ENCODE measurements at regions not wholly inside any gene's neighbourhood (a gene's known extent, or its start where the extent isn't known, plus 50 kb on each side); places are given as distances from the start of the nearest gene placed in this dataset.

GRCh38 chr9:19550009-19550408 is 141.2 kb downstream of the ACER2 start:
- no peak overlapping the region for H4K8ac ChIP-seq (replicated peaks; ENCODE audit: insufficient read length, low read depth, low read length)
- H4K91ac ChIP-seq (ENCODE audit: insufficient read length, low read depth, low read length), result no peak overlapping the region
- H3K4ac ChIP-seq (ENCODE audit: low read depth, low read length), result no peak overlapping the region
- TF ChIP-seq, protein P1, sequence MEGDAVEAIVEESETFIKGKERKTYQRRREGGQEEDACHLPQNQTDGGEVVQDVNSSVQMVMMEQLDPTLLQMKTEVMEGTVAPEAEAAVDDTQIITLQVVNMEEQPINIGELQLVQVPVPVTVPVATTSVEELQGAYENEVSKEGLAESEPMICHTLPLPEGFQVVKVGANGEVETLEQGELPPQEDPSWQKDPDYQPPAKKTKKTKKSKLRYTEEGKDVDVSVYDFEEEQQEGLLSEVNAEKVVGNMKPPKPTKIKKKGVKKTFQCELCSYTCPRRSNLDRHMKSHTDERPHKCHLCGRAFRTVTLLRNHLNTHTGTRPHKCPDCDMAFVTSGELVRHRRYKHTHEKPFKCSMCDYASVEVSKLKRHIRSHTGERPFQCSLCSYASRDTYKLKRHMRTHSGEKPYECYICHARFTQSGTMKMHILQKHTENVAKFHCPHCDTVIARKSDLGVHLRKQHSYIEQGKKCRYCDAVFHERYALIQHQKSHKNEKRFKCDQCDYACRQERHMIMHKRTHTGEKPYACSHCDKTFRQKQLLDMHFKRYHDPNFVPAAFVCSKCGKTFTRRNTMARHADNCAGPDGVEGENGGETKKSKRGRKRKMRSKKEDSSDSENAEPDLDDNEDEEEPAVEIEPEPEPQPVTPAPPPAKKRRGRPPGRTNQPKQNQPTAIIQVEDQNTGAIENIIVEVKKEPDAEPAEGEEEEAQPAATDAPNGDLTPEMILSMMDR (conservative IDR thresholded peaks at IDR 0.05), result no peak
- H3K27me3 ChIP-seq (ENCODE audit: insufficient read depth, low read length), result no peaks in the 10 kb centered on the region
- no peak overlapping the region for H3K14ac ChIP-seq (ENCODE audit: insufficient read depth, low read length)
- DNase-seq, result no peak
- H4K20me1 ChIP-seq (ENCODE audit: control insufficient read depth, insufficient read depth, insufficient read length), result no peaks in the 10 kb centered on the region
- no peak overlapping the region for H4K5ac ChIP-seq (ENCODE audit: insufficient read length, low read depth, low read length)
- H3K4me1 ChIP-seq (ENCODE audit: insufficient read depth, low read length), result peaks cover 4% of the 10 kb centered on the region; the same call in 1 of the 2 replicates
- no peak overlapping the region for H3K27ac Mint-ChIP-seq
- no peak overlapping the region for H3K4me2 ChIP-seq (ENCODE audit: insufficient read depth, insufficient read length, low read length)
- H3K9me3 Mint-ChIP-seq, result peaks cover 1 to 2% of the 10 kb centered on the region in 2 experiments; a peak in 4 of 5 replicates
- H2AK5ac ChIP-seq (ENCODE audit: insufficient read length, low read length), result no peak overlapping the region
- H2BK20ac ChIP-seq (ENCODE audit: low read depth, low read length, poor library complexity, severe bottlenecking), result no peak overlapping the region
- no peaks in the 10 kb centered on the region for H3K79me2 ChIP-seq (ENCODE audit: insufficient read depth, low read length)
- no CpG with 5 or more reads among the region's 7 CpGs for WGBS (ENCODE audit: extremely low coverage, insufficient read length, low lambda C conversion rate)
- H3K23ac ChIP-seq (ENCODE audit: insufficient read length, low read depth, low read length), result no peak overlapping the region
- no peak overlapping the region for H3K27ac ChIP-seq (ENCODE audit: insufficient read length, low read depth, low read length)
- H3K36me3 Mint-ChIP-seq (ENCODE audit: insufficient read depth in 1 of 3, low read depth in 3 of 3), result peaks cover 6 to 19% (median 15%) of the 10 kb centered on the region in 3 experiments
- no peaks in the 10 kb centered on the region for H3K27me3 Mint-ChIP-seq (ENCODE audit: low read depth)
- no peaks in the 10 kb centered on the region for H3K23me2 ChIP-seq (ENCODE audit: insufficient read length, low read depth, low read length, poor library complexity, severe bottlenecking)
- no peak overlapping the region for H3K9ac ChIP-seq (ENCODE audit: extremely low read depth, insufficient read length, low read length)
- H3K9me3 ChIP-seq (ENCODE audit: control insufficient read depth, low read depth, low read length), result no peaks in the 10 kb centered on the region
- H3K56ac ChIP-seq (ENCODE audit: insufficient read length, low read depth, low read length), result no peak overlapping the region
- H3K79me1 ChIP-seq (ENCODE audit: insufficient read depth, low read depth, low read length, poor library complexity, severe bottlenecking), result no peaks in the 10 kb centered on the region
- H2BK15ac ChIP-seq (ENCODE audit: low read depth, low read length), result no peak overlapping the region
- H3K4me3 Mint-ChIP-seq, result no peak overlapping the region
- H3K18ac ChIP-seq (ENCODE audit: insufficient read length, low read depth, low read length), result no peak overlapping the region
- H2BK120ac ChIP-seq (ENCODE audit: low read depth, low read length, poor library complexity, severe bottlenecking), result no peak overlapping the region
- no peak overlapping the region for H3T11ph ChIP-seq (ENCODE audit: low read length)
- H2BK12ac ChIP-seq (ENCODE audit: insufficient read length, low read depth, low read length), result no peak overlapping the region
- H2AFZ ChIP-seq (ENCODE audit: low read length), result no peak overlapping the region
- peaks cover 14 to 15% of the 10 kb centered on the region in 2 experiments for H3K4me1 Mint-ChIP-seq
- H2BK5ac ChIP-seq (ENCODE audit: insufficient read length, low read length), result no peak overlapping the region
